D721Med (cell line): ENCODE measurements at regions not wholly inside any gene's neighbourhood (a gene's known extent, or its start where the extent isn't known, plus 50 kb on each side); places are given as distances from the start of the nearest gene placed in this dataset.

Experiments
- DNase-seq: peaks from one replicate; pipeline ENCODE4 v3.0.0; 2011; ENCODE audit warnings: low spot score; ENCODE audit not compliant: insufficient read length
- FAIRE-seq: peaks from 2 replicates; lab custom pipeline; 2011; peaks lifted over from hg19 to GRCh38; lab: Jason Lieb, UNC
- CTCF ChIP-seq: IDR thresholded peaks from 2 replicates; pipeline ENCODE4 v1.5.1; 2012; ENCODE audit warnings: mild to moderate bottlenecking, control low read depth; ENCODE audit not compliant: insufficient read depth; ENCODE audit errors: missing control alignments

- DNase-seq (no peak), FAIRE-seq (no peak)
These were observed 850.5 kb upstream of the SEMA6A start for GRCh38 chr5:117425163-117425562.

GRCh38 chr5:117424559-117424958 lies 849.9 kb upstream of the SEMA6A start:
- no peak for TF ChIP-seq CTCF
- DNase-seq (no peak), FAIRE-seq (no peak)

More at GRCh38 chr5:117425163-117425562, 850.5 kb upstream of the SEMA6A start:
- no peak for TF ChIP-seq CTCF

- FAIRE-seq (no peak), DNase-seq (no peak)
- no peak for TF ChIP-seq CTCF
These were observed 842.9 kb upstream of the SEMA6A start for GRCh38 chr5:117417501-117417900.

GRCh38 chr5:117414926-117415325 lies 840.3 kb upstream of the SEMA6A start:
- FAIRE-seq (no peak), DNase-seq (no peak)
- no peak for TF ChIP-seq CTCF

GRCh38 chr5:117411701-117412100 lies 837.1 kb upstream of the SEMA6A start:
- DNase-seq (no peak), FAIRE-seq (no peak)
- no peak for TF ChIP-seq CTCF

- FAIRE-seq (no peak), DNase-seq (no peak)
- TF ChIP-seq CTCF, result no peak
These were observed 830.6 kb upstream of the SEMA6A start for GRCh38 chr5:117405197-117405596.

GRCh38 chr5:117394506-117395157 lies 820.0 kb upstream of the SEMA6A start:
- TF ChIP-seq CTCF, result no peak
- FAIRE-seq (no peak), DNase-seq (no peak)
